Middle frontal gyrus (tissue), 1 donor: ENCODE measurements at regions not wholly inside any gene's neighbourhood (a gene's known extent, or its start where the extent isn't known, plus 50 kb on each side); places are given as distances from the start of the nearest gene placed in this dataset.
"Not testable (repeated sequence)": the region's sequence is repeated elsewhere in the genome, so short reads cannot be mapped to it uniquely, and the experiment has no call there.

ENCODE experiments used
- DNase-seq: peaks from one replicate; pipeline ENCODE4 v3.0.0-alpha.2; 2015; ENCODE audit warnings: low spot score; ENCODE audit errors: extremely low spot score

DNA sequence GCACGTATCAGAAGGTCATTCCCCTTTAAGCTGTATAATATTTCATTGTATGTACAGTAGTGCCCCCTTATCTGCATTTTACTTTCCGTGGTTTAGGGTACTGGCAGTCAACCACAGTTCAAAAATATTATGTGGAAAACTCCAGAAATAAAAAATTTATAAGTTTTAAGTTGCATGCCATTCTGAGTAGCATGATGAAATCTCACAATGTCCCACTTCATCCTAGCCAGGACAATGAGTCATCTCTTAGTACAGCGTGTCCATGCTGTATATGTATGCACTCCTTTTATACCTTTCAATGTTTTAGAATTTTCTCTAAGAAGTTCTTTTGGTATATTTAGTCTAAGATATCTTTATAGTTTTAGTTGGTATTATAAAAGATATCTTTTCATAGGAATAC lies 115.0 kb upstream of the HAND1 start:
- peak; percentile 6 for DNase-seq

DNA sequence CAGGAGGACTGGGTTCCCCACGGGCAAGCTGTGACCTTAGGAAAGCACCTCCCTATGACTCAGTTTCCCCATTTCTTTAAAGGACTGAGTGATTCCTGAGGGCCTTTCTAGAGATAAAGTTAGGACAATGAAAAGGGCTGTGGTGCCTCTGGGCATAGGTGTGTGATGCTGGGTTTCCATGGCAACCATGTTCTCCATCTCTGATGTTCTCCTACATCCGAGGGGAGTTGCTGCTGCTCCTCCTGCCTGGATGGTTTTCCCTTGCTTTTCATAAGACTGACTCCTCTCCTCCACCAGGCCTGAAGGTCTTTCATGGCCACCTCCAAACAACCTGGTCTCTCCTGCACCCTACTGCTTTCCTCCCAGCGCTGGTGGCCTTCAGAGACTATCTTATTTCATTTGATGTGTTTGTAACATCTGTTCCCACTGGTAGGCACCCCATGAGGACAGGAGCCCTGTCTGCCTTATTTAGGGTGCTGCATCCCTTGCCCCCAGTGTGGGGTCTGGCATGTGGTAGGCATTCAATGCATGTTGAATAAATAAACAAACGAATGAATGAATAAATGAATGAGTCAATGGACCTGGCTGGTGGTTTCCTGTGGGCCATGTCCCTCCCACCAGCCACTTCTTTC lies 112.2 kb upstream of the HAND1 start:
- DNase-seq, result no peak

DNA sequence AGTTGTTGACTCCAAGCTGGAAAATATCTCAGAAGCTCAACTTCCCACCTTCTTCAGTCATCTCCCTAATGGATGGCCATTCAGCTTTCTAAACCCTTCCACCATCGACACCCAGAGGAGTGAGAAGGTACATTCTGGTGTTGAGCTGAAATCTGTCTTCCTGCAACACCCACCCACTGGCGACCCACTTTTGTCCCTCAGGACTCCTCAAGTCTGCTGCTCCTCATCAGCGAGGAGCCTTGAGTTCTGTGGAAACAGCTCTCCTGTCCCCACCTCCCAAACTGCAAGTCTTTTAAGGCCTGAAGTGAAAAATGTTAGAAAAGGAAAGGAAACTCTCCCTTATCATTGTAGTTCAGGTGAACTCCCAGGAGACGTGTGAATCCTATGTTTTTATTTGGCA lies 111.5 kb upstream of the HAND1 start:
- DNase-seq, result no peak

DNA sequence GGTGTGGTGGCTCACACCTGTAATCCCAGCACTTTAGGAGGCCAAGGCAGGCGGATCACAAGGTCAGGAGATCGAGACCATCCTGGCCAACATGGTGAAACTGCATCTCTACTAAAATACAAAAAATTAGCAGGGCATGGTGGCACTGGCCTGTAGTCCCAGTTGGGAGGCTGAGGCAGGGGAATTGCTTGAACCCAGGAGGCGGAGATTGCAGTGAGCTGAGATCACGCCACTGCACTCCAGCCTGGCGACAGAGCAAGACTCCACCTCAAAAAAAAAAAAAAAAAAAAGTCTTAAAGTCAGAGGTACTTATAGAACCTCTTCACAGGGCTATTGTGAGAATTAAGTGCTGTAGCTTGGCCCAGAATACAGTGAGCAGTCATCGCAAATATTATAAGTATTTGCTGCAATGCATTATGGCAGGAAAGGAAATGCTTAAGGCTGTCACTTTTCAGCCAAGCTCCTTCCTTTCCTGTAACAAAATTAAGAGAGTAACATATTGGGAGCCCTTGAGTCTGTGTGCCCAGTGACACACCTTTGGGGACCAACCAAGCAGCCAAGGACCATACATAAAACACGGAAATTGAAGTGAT lies 110.9 kb upstream of the HAND1 start:
- DNase-seq, result not testable (repeated sequence)

DNA sequence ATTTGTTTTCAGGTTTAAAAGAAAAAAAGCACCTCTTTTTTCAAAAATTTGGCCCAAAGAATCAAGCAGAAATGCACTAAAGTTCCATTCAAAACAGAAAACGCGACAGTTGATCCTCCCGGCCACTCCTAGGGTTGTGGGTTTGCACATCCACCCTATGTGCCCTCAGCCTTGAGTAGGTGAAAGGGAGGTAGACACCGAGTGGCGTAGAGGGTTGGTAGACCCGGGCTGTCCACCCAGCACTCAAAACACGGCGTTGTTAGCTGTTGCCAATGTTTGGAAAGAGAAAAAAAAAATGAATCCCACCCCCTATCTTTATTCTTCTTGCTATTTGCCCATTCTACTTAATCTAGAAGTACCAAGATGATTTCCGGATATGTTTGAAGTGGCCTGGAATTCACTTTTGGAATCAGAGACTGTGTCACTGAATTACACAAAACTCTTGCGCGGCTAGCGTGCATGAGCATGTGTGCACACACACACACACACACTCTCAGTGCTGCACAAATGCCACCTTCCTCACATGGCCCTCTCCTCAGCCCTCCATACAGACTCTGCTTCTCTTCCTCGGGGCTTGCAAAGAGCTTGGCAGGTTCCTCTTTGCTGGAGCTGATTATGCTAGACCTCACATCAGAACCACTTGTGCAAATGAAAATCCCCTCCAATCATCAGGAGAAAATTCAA lies 110.2 kb upstream of the HAND1 start:
- no peak for DNase-seq

DNA sequence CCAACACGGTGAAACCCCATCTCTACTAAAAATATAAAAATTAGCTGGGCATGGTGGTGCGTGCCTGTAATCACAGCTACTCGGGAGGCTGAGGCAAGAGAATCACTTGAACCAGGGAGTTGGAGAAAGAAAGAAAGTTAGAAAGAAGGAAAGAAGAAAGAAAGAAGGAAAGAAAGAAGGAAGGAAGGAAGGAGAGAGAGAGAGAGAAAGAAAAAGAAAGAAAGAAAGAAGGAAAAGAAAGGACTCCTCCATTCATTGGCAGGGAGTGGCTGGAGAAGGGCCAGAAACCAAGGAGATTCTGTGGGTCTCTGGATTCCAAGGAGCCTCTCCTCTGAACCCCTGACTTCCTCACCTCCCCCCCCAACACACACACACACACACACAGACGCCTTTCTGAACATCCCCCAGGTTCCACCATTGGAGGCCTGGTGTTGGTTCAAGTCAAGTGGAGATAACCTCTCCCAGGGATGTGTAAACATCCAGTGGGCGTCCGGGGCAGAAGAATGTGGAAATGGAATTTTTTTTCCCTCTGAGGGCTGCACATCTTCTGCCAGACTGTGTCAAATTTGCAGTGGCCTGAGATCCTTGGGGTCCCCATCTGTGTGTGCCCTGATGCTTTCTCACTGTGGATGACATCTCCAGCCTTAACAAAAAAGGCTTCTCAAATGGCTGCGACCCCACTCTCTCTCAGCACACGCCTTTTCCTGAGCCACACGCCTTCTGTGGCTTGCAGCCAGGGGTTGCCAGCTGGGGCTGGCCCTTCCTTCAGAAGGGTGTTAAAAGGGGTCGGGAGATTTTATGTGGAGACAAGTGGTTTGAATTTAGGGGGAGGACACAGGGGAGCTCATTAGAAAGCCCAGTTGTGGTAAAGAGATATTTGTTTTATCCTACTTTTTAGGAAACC lies 109.3 kb upstream of the HAND1 start:
- no peak for DNase-seq

DNA sequence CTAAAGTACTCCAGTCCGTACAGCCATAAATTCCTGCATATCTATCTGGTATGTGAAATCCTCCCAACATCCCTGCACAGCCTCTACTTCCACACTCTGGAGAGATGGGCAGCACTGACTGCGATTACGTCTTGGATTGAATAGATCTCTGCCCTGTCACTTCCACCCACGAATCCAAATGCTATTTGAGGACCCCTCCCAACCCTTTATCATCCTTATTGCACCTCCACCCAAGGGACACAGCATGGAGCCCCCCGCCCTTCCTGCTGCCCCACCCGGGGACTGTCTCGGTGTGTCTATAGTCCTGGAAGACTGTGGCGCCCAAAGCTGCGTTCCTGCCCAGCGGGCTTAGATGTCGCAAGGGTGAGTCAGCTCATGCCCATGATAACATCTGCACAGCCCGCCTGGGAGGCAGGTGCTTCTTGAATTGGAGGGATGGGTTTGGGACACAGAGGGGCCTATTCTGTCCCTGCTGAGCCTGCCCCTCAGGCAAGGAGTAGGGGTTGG lies 105.7 kb upstream of the HAND1 start:
- no peak for DNase-seq

DNA sequence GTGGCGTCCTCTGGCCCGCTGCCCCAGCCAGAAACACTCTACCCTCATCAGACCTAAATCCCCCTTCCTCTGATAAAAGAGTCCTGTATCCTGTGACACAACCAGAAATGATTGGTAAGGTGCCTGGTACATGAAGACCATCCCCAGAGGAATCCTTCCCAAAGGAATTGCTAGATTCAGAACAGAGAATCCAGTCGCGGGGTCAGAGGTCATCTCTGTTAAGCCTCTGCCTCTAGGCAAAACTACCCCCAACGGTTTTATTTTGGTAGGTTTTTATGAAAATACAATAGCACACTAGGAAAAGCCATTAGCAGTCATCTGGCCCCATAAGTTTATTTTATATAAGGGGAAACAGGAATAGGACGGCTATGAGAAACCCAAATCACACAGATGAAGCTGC lies 102.4 kb upstream of the HAND1 start:
- DNase-seq, result no peak

DNA sequence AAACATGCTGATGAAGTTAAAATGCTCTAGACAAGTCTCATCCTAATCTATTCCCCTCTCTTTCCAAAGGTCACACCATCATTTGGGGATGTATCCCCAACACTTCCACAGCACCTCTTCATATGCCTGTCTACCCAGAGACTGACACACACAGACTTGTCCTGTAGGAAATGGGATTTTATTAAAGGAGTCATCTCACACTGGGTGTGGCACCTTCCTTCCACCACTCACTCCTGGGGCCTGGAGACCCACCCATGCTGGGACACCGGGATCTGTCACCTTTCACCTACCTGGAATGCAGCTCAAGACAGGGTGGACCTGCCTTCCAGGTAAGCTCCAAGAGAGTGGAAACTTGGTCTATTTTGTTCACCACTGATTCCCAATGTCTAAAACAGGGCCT lies 99.4 kb upstream of the HAND1 start:
- no peak for DNase-seq

DNA sequence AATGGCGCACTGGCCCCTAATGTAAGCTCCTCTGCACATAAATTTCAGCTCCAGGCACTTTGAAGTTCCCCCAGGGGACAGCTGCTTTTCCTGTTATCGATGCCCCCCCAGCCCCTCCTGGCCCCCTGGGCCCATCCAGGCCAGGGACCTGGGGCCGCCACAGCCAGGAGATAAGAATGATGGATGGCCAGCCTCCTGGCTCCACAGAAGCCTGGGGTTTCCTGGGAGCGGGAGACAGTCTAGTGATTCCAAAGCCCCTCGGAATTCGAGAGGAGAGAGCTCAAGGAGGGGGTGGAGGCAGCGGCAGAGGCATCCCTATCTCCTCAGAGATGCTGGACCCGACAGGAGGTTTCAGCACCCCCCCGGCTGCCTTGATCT lies 98.4 kb upstream of the HAND1 start:
- DNase-seq, result no peak

DNA sequence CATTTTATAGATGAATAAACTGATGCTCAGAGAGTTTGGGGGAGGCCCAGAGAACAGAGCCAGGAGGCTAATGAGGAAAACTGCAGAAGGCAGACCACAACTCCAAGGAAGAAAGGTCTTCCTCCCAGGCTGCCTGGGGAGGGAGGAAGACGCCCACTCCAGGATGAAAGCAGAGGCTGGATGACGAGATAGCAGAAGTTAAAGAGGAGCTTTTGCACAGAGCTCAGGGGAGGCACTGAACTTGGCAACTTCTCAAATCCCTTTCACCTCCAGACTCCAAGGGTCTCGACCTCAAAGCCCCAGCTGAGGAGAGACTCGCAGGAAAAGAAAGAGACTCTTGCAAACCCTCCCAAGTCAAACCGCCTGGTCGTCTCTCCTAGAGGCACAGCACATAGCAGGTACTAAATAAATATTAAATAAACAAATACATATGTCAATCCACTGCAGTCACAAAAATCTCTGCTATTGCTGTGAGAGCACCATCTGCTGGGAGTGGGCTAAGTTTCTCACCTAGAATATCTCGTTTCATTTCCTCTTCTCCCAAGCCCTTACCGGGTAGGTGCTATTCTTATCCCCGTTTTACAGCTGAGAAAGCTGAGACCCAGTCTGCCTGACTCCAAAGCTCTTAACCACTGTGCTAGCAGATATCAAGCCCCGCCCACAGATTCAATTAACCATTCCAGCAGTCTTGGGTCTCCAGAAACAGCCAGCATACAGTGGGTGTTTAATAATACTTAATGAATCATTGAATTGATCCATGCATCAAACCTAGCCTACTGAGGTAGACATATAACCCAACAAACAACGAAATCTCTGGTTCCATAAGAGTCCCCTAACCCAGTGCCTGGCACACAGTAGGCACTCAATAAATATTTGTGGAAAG lies 97.8 kb upstream of the HAND1 start:
- no peak for DNase-seq

DNA sequence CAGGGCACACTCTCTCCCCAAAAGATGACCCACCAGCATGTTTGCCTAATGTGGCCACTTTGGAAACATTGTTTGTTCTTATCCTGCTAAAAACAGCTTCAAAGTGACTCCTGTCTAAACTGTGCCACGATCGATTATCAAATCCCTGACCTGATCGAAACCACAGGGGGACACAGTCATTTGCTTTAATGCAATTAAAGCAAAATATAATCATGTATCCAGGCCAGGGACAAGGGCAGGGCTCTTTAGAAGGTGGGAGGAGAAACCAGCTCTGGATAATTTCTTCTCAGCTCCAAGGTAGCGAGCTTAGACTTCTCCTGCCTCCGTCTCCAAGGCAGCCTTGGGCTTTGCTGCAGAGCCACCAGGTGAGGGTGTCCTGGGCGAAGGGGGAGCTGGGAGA lies 95.0 kb upstream of the HAND1 start:
- DNase-seq, result no peak

DNA sequence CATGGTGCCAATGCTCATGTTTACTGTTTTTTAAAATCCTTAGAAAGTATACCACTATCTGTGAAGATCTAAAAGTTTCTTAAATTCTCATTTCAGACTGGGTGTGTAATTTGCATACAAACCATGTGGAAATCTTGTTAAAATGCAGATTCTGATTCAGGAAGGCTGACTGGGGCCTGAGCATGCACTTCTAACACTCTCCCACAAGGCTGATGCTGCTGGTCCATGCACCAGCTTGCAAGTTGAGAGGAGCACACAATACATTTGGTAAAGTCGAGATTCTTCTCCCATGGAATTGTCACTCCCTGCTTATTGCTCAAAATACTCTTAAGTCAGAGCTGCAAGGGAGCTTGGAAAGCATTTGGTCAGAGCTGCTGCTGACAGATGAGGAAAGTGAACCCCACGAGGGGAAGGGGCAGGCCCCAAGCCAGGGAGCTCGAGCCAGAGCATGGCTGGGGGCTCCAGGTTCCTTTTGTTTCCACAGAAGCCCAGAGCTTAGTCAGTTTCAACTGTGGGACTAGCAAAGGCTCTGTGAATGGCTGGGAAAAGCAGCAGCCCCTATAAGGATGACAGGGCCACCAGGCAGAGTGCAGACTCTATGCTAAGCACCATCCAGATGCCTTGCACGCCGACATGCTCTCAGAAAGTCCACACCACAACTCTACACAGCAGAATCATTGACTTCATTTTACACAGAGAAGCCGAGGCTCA lies 93.5 kb upstream of the HAND1 start:
- no peak for DNase-seq

DNA sequence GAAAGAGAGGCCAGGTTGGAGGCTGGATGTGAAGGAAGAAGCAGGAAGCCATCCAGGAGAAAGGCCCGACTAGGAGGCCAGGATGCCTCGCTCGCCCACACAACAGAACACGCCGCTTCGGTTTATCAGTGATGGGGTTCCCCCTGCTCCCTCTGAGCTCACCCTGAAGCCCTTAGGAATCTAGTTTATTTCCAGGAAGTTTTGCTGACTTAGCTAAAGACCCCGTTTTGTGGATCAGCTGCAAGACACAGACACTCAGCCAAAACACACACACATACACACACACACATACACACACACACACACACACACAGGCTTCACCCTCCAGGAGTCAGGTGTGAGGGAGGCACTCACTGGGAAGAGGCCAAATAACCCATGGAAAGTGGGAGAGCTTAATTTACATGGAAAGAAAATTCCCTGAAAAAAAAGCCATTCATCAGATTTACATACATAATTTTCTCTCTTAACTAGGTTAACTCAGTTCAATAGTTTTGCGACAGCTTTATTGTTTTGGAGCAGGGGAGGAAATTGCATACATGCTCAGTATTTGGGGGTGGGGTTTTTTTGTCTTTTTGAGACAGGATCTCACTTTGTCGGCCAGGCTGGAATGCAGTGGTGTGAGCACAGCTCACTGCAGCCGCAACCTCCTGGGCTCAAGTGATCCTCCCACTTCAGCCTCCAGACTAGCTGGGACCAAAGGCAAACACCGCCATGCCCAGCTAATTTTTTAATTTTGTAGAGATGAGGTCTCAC lies 92.7 kb upstream of the HAND1 start:
- DNase-seq, result no peak

DNA sequence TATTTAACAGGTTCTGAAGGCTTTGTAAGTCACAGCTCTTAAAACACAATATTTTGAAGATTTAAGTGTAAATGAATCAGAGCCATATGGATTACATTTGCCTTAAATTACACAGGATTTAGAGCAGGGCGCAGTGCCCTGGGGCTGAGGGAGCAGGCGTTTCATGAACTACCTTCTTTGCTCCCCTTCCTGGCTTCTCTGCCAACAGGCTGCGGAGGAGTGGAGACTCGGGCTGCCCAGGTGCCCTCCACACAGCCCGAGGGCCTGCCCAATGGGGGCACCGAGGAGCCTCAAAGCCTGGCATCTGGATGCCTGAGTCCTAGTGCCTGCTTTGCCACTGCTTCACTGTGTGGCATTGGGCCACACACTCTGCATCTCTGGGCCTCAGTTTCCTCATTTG lies 90.6 kb upstream of the HAND1 start:
- no peak for DNase-seq

DNA sequence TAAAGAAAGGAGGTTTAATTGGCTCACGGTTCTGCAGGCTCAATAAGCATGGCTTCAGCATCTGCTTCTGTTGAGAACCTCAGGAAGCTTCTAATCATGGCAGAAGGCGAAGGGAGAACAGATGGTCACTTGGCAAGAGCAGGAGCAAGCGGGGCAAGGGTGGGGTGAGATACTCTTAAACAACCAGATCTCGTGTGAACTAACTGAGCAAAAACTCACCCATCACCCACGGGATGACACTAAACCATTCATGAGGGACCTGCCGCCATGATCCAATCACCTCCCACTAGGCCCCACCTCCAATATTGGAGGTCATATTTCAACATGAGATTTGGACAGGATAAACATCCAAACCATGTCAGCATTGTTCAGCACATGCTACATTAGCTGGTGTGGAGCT lies 89.1 kb upstream of the HAND1 start:
- no peak for DNase-seq

DNA sequence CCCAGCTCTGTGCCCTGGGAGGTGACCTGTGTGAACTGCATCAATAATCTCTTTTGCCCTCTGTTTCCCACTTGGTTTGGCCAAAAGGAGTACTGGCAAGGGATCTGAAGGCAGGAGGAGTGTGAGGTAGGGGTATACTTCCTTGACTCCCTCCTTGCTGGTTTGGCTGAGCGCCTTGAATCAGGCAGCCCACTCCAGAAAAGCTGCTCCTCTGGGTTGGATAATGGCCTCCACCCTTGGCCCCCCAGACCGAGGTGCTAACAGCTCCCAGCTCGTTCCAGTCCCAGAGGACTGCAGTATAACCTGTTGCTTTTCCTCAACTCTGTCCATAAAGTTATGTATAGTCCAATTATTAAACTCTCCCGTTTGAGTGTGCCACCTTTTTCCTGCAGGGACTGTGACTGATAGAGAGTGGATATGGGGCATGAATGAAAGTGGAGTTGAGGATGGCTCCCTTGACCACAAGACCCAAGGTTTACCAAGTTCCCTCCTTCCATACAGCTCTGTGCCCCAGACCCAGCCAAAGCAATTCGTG lies 88.2 kb upstream of the HAND1 start:
- no peak for DNase-seq

DNA sequence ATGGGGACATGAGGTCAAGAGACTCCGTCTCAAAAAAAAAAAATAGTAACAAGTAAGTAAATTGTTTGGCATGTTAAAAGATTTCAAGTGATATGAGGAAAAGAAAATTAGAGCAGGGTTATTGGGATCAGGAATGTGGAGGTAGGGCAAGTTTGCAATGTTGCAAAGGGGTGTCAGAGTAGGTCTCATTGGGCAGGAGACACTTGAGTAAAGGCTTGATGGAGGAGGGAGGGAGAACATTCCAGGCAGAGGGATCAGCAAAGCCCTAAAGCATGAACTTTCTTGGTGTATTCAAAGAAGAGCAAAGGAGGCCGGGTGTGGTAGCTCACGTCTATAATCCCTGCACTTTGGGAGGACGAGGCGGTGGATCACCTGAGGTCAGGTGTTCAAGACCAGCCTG lies 87.1 kb upstream of the HAND1 start:
- DNase-seq, result no peak

DNA sequence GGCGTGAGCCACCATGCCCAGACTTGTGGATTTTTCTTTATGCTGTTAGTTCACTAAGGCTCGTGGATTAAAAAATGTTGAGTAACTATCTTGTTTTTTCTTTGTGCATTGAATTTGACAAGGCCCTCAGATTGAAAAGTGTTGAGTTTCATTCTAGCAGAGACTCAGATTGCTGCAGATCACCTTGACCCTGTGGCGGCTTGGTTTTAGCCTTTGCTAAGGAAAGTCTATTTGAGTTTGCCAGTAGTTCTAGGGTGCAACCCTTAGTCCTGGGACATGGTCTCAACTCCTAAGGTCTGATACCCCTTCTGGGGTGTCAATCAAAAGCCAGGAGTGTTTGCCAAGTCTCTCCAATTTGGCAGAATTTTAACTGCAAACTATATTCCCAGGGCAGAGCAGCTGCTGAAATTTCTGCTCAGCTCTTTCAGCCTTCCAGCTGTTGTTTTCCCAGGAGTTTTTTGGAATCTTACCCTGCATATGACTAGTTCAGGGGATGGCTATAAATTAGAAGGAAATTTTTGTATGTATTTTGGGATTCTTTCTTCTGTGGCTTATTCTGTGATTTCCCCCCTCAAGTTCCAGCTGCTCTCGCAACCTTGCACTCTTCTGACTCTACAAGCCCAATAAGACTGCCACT lies 84.3 kb upstream of the HAND1 start:
- no peak for DNase-seq
